GM23248 (cell line): ENCODE measurements at regions not wholly inside any gene's neighbourhood (a gene's known extent, or its start where the extent isn't known, plus 50 kb on each side); places are given as distances from the start of the nearest gene placed in this dataset.

ENCODE experiments used
- EZH2 ChIP-seq: fragments of 200-600 bp; sonication (generic); IDR thresholded peaks from 2 replicates; pipeline ENCODE4 v1.6.1; 2018; ENCODE audit warnings: antibody characterized with exemption, mild to moderate bottlenecking; ENCODE audit not compliant: insufficient read depth, poor library complexity, severe bottlenecking
- EZH2phosphoT487 ChIP-seq: fragments of 200-600 bp; sonication (generic); IDR thresholded peaks from 2 replicates; pipeline ENCODE4 v1.6.1; 2018; ENCODE audit warnings: antibody characterized with exemption, moderate library complexity, mild to moderate bottlenecking, low read depth; ENCODE audit not compliant: insufficient read depth

- TF ChIP-seq EZH2 (no peak), EZH2phosphoT487 (no peak)
Observed at GRCh38 chr3:84738086-84738485, 220.7 kb upstream of the CADM2 start.
